GM23248 (cell line): ENCODE measurements at regions not wholly inside any gene's neighbourhood (a gene's known extent, or its start where the extent isn't known, plus 50 kb on each side); places are given as distances from the start of the nearest gene placed in this dataset.

ENCODE experiments used
- DNase-seq: peaks from one replicate; pipeline ENCODE4 v3.0.0-alpha.2; 2015
- H2AFZ ChIP-seq: fragments of 200-600 bp; sonication (generic); 2 replicates; pipeline ENCODE4 v1.6.1; 2016; ENCODE audit warnings: antibody characterized with exemption
- H3F3A ChIP-seq: fragments of 200-600 bp; sonication (generic); 2 replicates; pipeline ENCODE4 v1.6.1; 2016; ENCODE audit warnings: mild to moderate bottlenecking, antibody characterized with exemption, mixed run types; ENCODE audit not compliant: insufficient read depth
- H3K27ac ChIP-seq: fragments of 200-600 bp; sonication (generic); 2 replicates; pipeline ENCODE4 v1.5.1; 2016; ENCODE audit warnings: mild to moderate bottlenecking
- H3K27me3 ChIP-seq: fragments of 200-600 bp; sonication (generic); replicated peaks from 2 replicates; pipeline ENCODE4 v1.6.1; 2016; ENCODE audit warnings: mild to moderate bottlenecking; ENCODE audit not compliant: insufficient read depth
- H3K36me3 ChIP-seq: fragments of 200-600 bp; sonication (generic); 2 replicates; pipeline ENCODE4 v1.6.1; 2016; ENCODE audit warnings: low read depth, mild to moderate bottlenecking
- H3K4me1 ChIP-seq: fragments of 200-600 bp; sonication (generic); 2 replicates; pipeline ENCODE4 v1.6.1; 2016; ENCODE audit warnings: mild to moderate bottlenecking; ENCODE audit not compliant: insufficient read depth
- H3K4me2 ChIP-seq: fragments of 200-600 bp; sonication (generic); one replicate; pipeline ENCODE4 v1.6.1; 2016; ENCODE audit warnings: mild to moderate bottlenecking; ENCODE audit not compliant: unreplicated experiment
- H3K4me3 ChIP-seq: fragments of 200-600 bp; sonication (generic); 2 replicates; pipeline ENCODE4 v1.5.1; 2016; ENCODE audit warnings: mild to moderate bottlenecking
- H3K79me2 ChIP-seq: fragments of 200-600 bp; sonication (generic); 2 replicates; pipeline ENCODE4 v1.6.1; 2016; ENCODE audit warnings: mild to moderate bottlenecking; ENCODE audit not compliant: insufficient read depth
- H3K9ac ChIP-seq: fragments of 200-600 bp; sonication (generic); 2 replicates; pipeline ENCODE4 v1.6.1; 2016; ENCODE audit warnings: mild to moderate bottlenecking
- H3K9me2 ChIP-seq: fragments of 200-600 bp; sonication (generic); 2 replicates; pipeline ENCODE4 v1.6.1; 2016; ENCODE audit warnings: mixed run types, mild to moderate bottlenecking, moderate library complexity; ENCODE audit not compliant: insufficient read depth
- H3K9me3 ChIP-seq: fragments of 200-600 bp; sonication (generic); one replicate; pipeline ENCODE4 v1.6.1; 2017; ENCODE audit warnings: low read depth
- H4K20me1 ChIP-seq: fragments of 200-600 bp; sonication (generic); 2 replicates; pipeline ENCODE4 v1.6.0; 2016; ENCODE audit not compliant: insufficient read depth
- EZH2 ChIP-seq: fragments of 200-600 bp; sonication (generic); IDR thresholded peaks from 2 replicates; pipeline ENCODE4 v1.6.1; 2018; ENCODE audit warnings: antibody characterized with exemption, mild to moderate bottlenecking; ENCODE audit not compliant: insufficient read depth, poor library complexity, severe bottlenecking
- EZH2phosphoT487 ChIP-seq: fragments of 200-600 bp; sonication (generic); IDR thresholded peaks from 2 replicates; pipeline ENCODE4 v1.6.1; 2018; ENCODE audit warnings: antibody characterized with exemption, moderate library complexity, mild to moderate bottlenecking, low read depth; ENCODE audit not compliant: insufficient read depth
- WGBS, 2 experiments: methylation state at CpG; one replicate each; pipeline ENCODE4 v1.1.6; 2015 to 2017; ENCODE audit warnings: low lambda C conversion rate in 2 of 2, low coverage in 1 of 2; ENCODE audit errors: missing lambda C conversion rate in 2 of 2; 5-methylcytosine and 5-hydroxymethylcytosine counted together
- in situ Hi-C: fragments of 300-500 bp; cut with MboI; formaldehyde crosslinking; loops from 2 replicates; pipeline ENCODE4 v1.15.0; 2020

GRCh38 chr6:103784117-103784516, 1075.6 kb downstream of the HACE1 start:
- Histone ChIP-seq H3K36me3 (no peaks in the 10 kb centered on the region), H3K4me2 (no peak overlapping the region), H3F3A (no peaks in the 10 kb centered on the region), H3K4me1 (no peaks in the 10 kb centered on the region), H2AFZ (no peak overlapping the region), H3K9ac (no peak overlapping the region), H3K79me2 (no peaks in the 10 kb centered on the region), H4K20me1 (no peaks in the 10 kb centered on the region), H3K27me3 (no peaks in the 10 kb centered on the region), H3K9me3 (no peaks in the 10 kb centered on the region), H3K9me2 (no peaks in the 10 kb centered on the region), H3K27ac (no peak overlapping the region), H3K4me3 (no peak overlapping the region)
- in situ Hi-C loops: no loop called here
- DNase-seq: no peak
- 15 to 25% methylated on average over 2 of the region's 2 CpGs for WGBS, 2 experiments
- TF ChIP-seq EZH2phosphoT487 (no peak), EZH2 (no peak)

- H3K4me1 ChIP-seq: no peaks in the 10 kb centered on the region
- TF ChIP-seq EZH2 (no peak), EZH2phosphoT487 (no peak)
- no peak overlapping the region for H3K27ac ChIP-seq
- 5 to 7% methylated on average over 4 of the region's 4 CpGs for WGBS, 2 experiments
- no peaks in the 10 kb centered on the region for H3F3A ChIP-seq
- no peaks in the 10 kb centered on the region for H3K79me2 ChIP-seq
- no peak overlapping the region for H3K4me3 ChIP-seq
- no peaks in the 10 kb centered on the region for H3K27me3 ChIP-seq
- no peaks in the 10 kb centered on the region for H4K20me1 ChIP-seq
- DNase-seq: no peak
- no peak overlapping the region for H3K4me2 ChIP-seq
- in situ Hi-C loops: no loop called here
- no peaks in the 10 kb centered on the region for H3K36me3 ChIP-seq
- H3K9me3 ChIP-seq: no peaks in the 10 kb centered on the region
- H2AFZ ChIP-seq: no peak overlapping the region
- H3K9me2 ChIP-seq: no peaks in the 10 kb centered on the region
- no peak overlapping the region for H3K9ac ChIP-seq
Measured at GRCh38 chr6:103783329-103783728, 1076.4 kb downstream of the HACE1 start.

GRCh38 chr6:103769431-103769830, 1090.3 kb downstream of the HACE1 start:
- H3K27ac ChIP-seq: no peak overlapping the region
- DNase-seq: no peak
- in situ Hi-C loops: no loop called here
- H3K79me2 ChIP-seq: no peaks in the 10 kb centered on the region
- no peaks in the 10 kb centered on the region for H3K36me3 ChIP-seq
- H3K9ac ChIP-seq: no peak overlapping the region
- H3K27me3 ChIP-seq: no peaks in the 10 kb centered on the region
- TF ChIP-seq EZH2phosphoT487: no peak
- TF ChIP-seq EZH2: no peak
- H4K20me1 ChIP-seq: no peaks in the 10 kb centered on the region
- no peak overlapping the region for H3K4me3 ChIP-seq
- no peaks in the 10 kb centered on the region for H3K9me3 ChIP-seq
- no peaks in the 10 kb centered on the region for H3K4me1 ChIP-seq
- no peaks in the 10 kb centered on the region for H3K9me2 ChIP-seq
- no peak overlapping the region for H2AFZ ChIP-seq
- H3K4me2 ChIP-seq: no peak overlapping the region
- 36 to 48% methylated on average over 1 of the region's 1 CpG for WGBS, 2 experiments
- H3F3A ChIP-seq: no peaks in the 10 kb centered on the region

- H3K27me3 ChIP-seq: no peaks in the 10 kb centered on the region
- no peak overlapping the region for H3K4me2 ChIP-seq
- H3K9me3 ChIP-seq: peaks cover 3% of the 10 kb centered on the region
- no peak overlapping the region for H3K9ac ChIP-seq
- H3K9me2 ChIP-seq: no peaks in the 10 kb centered on the region
- in situ Hi-C loops: no loop called here
- no peaks in the 10 kb centered on the region for H3K36me3 ChIP-seq
- no peaks in the 10 kb centered on the region for H3K79me2 ChIP-seq
- 10 to 12% methylated on average over 7 of the region's 7 CpGs for WGBS, 2 experiments
- no peaks in the 10 kb centered on the region for H4K20me1 ChIP-seq
- DNase-seq: no peak
- no peak overlapping the region for H3K27ac ChIP-seq
- no peaks in the 10 kb centered on the region for H3F3A ChIP-seq
- H3K4me1 ChIP-seq: no peaks in the 10 kb centered on the region
- no peak overlapping the region for H2AFZ ChIP-seq
- no peak overlapping the region for H3K4me3 ChIP-seq
- TF ChIP-seq EZH2 (no peak), EZH2phosphoT487 (no peak)
Measured at GRCh38 chr6:103750603-103751002, 1109.1 kb downstream of the HACE1 start.

GRCh38 chr6:103734016-103734415, 1125.7 kb downstream of the HACE1 start:
- no peak overlapping the region for H3K9ac ChIP-seq
- H3K4me1 ChIP-seq: no peaks in the 10 kb centered on the region
- WGBS, 2 experiments: 30 to 44% methylated on average over 6 of the region's 6 CpGs

More at GRCh38 chr6:103734016-103734415, 1125.7 kb downstream of the HACE1 start:
- DNase-seq: no peak
- Histone ChIP-seq H4K20me1 (no peaks in the 10 kb centered on the region), H3K27ac (no peak overlapping the region), H3K4me3 (no peak overlapping the region), H3K36me3 (no peaks in the 10 kb centered on the region), H3K9me2 (no peaks in the 10 kb centered on the region), H2AFZ (no peak overlapping the region), H3K79me2 (no peaks in the 10 kb centered on the region), H3K4me2 (no peak overlapping the region), H3K27me3 (no peaks in the 10 kb centered on the region), H3K9me3 (no peaks in the 10 kb centered on the region), H3F3A (no peaks in the 10 kb centered on the region)
- in situ Hi-C loops: no loop called here
- TF ChIP-seq EZH2 (no peak), EZH2phosphoT487 (no peak)
